Fibroblast of villous mesenchyme (primary cell): ENCODE measurements at regions not wholly inside any gene's neighbourhood (a gene's known extent, or its start where the extent isn't known, plus 50 kb on each side); places are given as distances from the start of the nearest gene placed in this dataset.
A peak's percentile ranks its signal among the peaks of the same experiment; 100 is the strongest.

Experiments
- DNase-seq: peaks from one replicate; pipeline ENCODE4 v3.0.0-alpha.2; 2010; ENCODE audit warnings: low read depth
- H3K4me3 ChIP-seq: 2 replicates; pipeline ENCODE4 v1.5.1; 2011; ENCODE audit warnings: low read depth, mild to moderate bottlenecking, low read length
- CTCF ChIP-seq: IDR thresholded peaks from 2 replicates; pipeline ENCODE4 v1.5.1; 2012; ENCODE audit warnings: low read depth, mild to moderate bottlenecking, low read length; ENCODE audit not compliant: insufficient read depth

GRCh38 chr10:20631229-20631628 is 265.9 kb downstream of the NEBL start:
- no peak overlapping the region for H3K4me3 ChIP-seq
- no peak for DNase-seq
- TF ChIP-seq CTCF, result no peak

- H3K4me3 ChIP-seq, result no peak overlapping the region
- DNase-seq, result no peak
- TF ChIP-seq CTCF, result no peak
Measured at GRCh38 chr10:20630092-20630643, 266.9 kb downstream of the NEBL start.

GRCh38 chr10:20627946-20628507 is 269.1 kb downstream of the NEBL start:
- DNase-seq, result no peak
- TF ChIP-seq CTCF, result no peak
- H3K4me3 ChIP-seq, result no peak overlapping the region

- DNase-seq, result no peak
- no peak for TF ChIP-seq CTCF
- H3K4me3 ChIP-seq, result no peak overlapping the region
Measured at GRCh38 chr10:20627087-20627486, 270.0 kb downstream of the NEBL start.

GRCh38 chr10:20625868-20626267 is 271.2 kb downstream of the NEBL start:
- H3K4me3 ChIP-seq, result no peak overlapping the region
- DNase-seq, result no peak
- no peak for TF ChIP-seq CTCF

- TF ChIP-seq CTCF, result no peak
- DNase-seq, result peak; percentile 10
- no peak overlapping the region for H3K4me3 ChIP-seq
Measured at GRCh38 chr10:20624642-20625041, 272.5 kb downstream of the NEBL start.

- DNase-seq, result no peak
- no peak overlapping the region for H3K4me3 ChIP-seq
- TF ChIP-seq CTCF, result no peak
Measured at GRCh38 chr10:20623546-20623945, 273.6 kb downstream of the NEBL start.
